GM12878 (cell line): ENCODE measurements at regions not wholly inside any gene's neighbourhood (a gene's known extent, or its start where the extent isn't known, plus 50 kb on each side); places are given as distances from the start of the nearest gene placed in this dataset.

Experiments used
- ATAC-seq: fragments of 200-7000 bp; cut with Tn5 transposase; 3 replicates; pipeline ENCODE4 v1.9.1; 2020; ENCODE audit warnings: mild to moderate bottlenecking, moderate library complexity
- BruUV-seq: library from RNA; stranded (reverse); fragments of 400-500 nt; replicated peaks from 2 replicates; lab custom pipeline; 2021; lab: Mats Ljungman, UMichigan
- CTCF ChIA-PET: fragments of 300-600 bp; sonication (Branson Sonifier 250); formaldehyde crosslinking; extraction: SDS; loops from one replicate; lab custom pipeline; 2021; ENCODE audit warnings: inconsistent platforms; lab: Yijun Ruan, JAX
- POLR2A ChIA-PET: fragments of 350-600 bp; formaldehyde crosslinking; extraction: SDS; loops from one replicate; lab custom pipeline; 2021; ENCODE audit warnings: inconsistent platforms; lab: Charles Lee
- RAD21 ChIA-PET: fragments of 300-600 bp; sonication (Branson Sonifier 250); formaldehyde crosslinking; loops from one replicate; lab custom pipeline; 2023; ENCODE audit warnings: antibody characterized with exemption; ENCODE audit not compliant: unreplicated experiment; lab: Charles Lee
- SMC1A ChIA-PET: fragments of 300-600 bp; sonication (Branson Sonifier 250); formaldehyde crosslinking; loops from one replicate; lab custom pipeline; 2023; ENCODE audit not compliant: unreplicated experiment, uncharacterized antibody; lab: Charles Lee
- DNase-seq: peaks from one replicate; pipeline ENCODE4 v3.0.0-alpha.2; 2011; ENCODE audit warnings: low read depth, low spot score
- FAIRE-seq: peaks from 3 replicates; lab custom pipeline; 2011; peaks lifted over from hg19 to GRCh38; lab: Jason Lieb, UNC
- H2AFZ ChIP-seq: 2 replicates; pipeline ENCODE4 v1.6.0; 2011; ENCODE audit warnings: low read depth, low read length, control low read depth; ENCODE audit not compliant: control insufficient read depth
- H3K27ac ChIP-seq: 2 replicates; pipeline ENCODE4 v1.5.1; 2011; ENCODE audit warnings: control low read depth; ENCODE audit not compliant: control insufficient read depth, insufficient read depth
- H3K27me3 ChIP-seq, 2 experiments: replicated peaks in 1 of 2; 2 replicates each; pipeline versions ENCODE4 v1.6.0 to v1.6.1; 2011; ENCODE audit warnings: low read length in 1 of 2; ENCODE audit not compliant: control insufficient read depth in 2 of 2, insufficient read depth in 2 of 2
- H3K36me3 ChIP-seq, 2 experiments: 2 replicates each; pipeline ENCODE4 v1.5.1; 2011; ENCODE audit warnings: low read length in 1 of 2; ENCODE audit not compliant: control insufficient read depth in 2 of 2, insufficient read depth in 2 of 2
- H3K4me1 ChIP-seq: 2 replicates; pipeline ENCODE4 v1.6.1; 2011; ENCODE audit warnings: mild to moderate bottlenecking, low read length, moderate library complexity, mixed read lengths; ENCODE audit not compliant: control insufficient read depth, insufficient read depth
- H3K4me2 ChIP-seq: 2 replicates; pipeline ENCODE4 v1.6.0; 2011; ENCODE audit warnings: control low read depth; ENCODE audit not compliant: control insufficient read depth, insufficient read depth
- H3K4me3 ChIP-seq: fragments of 200-600 bp; sonication (generic); 2 replicates; pipeline ENCODE4 v1.5.1; 2016
- H3K79me2 ChIP-seq: 2 replicates; pipeline ENCODE4 v1.6.0; 2011; ENCODE audit warnings: low read length; ENCODE audit not compliant: control insufficient read depth, insufficient read depth
- H3K9ac ChIP-seq: 2 replicates; pipeline ENCODE4 v1.8.0; 2011; ENCODE audit warnings: low read length, control low read depth, mixed read lengths; ENCODE audit not compliant: control insufficient read depth, insufficient read depth
- H3K9me3 ChIP-seq: replicated peaks from 3 replicates; pipeline ENCODE4 v1.5.1; 2011; ENCODE audit warnings: mild to moderate bottlenecking, low read length; ENCODE audit not compliant: control insufficient read depth, insufficient read depth
- H4K20me1 ChIP-seq: 2 replicates; pipeline ENCODE4 v1.6.0; 2011; ENCODE audit not compliant: control insufficient read depth, insufficient read depth
- GATAD2B ChIP-seq: fragments of 450-650 bp; conservative IDR thresholded peaks from 2 replicates; pipeline ENCODE4 v1.6.1; 2017; ENCODE audit warnings: low read depth, mild to moderate bottlenecking, moderate library complexity
- IKZF1 ChIP-seq: fragments of 450-650 bp; conservative IDR thresholded peaks from 2 replicates; pipeline ENCODE4 v1.6.1; 2017; ENCODE audit warnings: antibody characterized with exemption, mild to moderate bottlenecking
- MAX ChIP-seq: IDR thresholded peaks from 2 replicates; pipeline ENCODE4 v1.6.1; 2012; ENCODE audit warnings: low read depth, low read length, improper control_type of control experiment
- MLLT1 ChIP-seq: fragments of 450-650 bp; IDR thresholded peaks from 2 replicates; pipeline ENCODE4 v1.6.1; 2016; ENCODE audit warnings: mild to moderate bottlenecking
- MTA2 ChIP-seq: fragments of 450-650 bp; IDR thresholded peaks from 2 replicates; pipeline ENCODE4 v1.6.1; 2016; ENCODE audit warnings: low read depth, mild to moderate bottlenecking, moderate library complexity
- POU2F2 ChIP-seq: IDR thresholded peaks from 3 replicates; pipeline ENCODE4 v1.6.1; 2011; ENCODE audit warnings: low read depth, mild to moderate bottlenecking, low read length, borderline replicate concordance
- RCOR1 ChIP-seq: conservative IDR thresholded peaks from 2 replicates; pipeline ENCODE4 v1.6.1; 2012; ENCODE audit warnings: low read depth, low read length, improper control_type of control experiment
- RELB ChIP-seq: fragments of 450-650 bp; IDR thresholded peaks from 2 replicates; pipeline ENCODE4 v1.6.1; 2017; ENCODE audit warnings: low read depth, mild to moderate bottlenecking, moderate library complexity
- SMARCA5 ChIP-seq: fragments of 450-650 bp; IDR thresholded peaks from 2 replicates; pipeline ENCODE4 v1.6.1; 2017; ENCODE audit warnings: mild to moderate bottlenecking
- TCF3 ChIP-seq: IDR thresholded peaks from 2 replicates; pipeline ENCODE4 v1.6.1; 2012; ENCODE audit warnings: low read depth, mild to moderate bottlenecking, low read length, borderline replicate concordance; ENCODE audit not compliant: insufficient read depth
- TCF7 ChIP-seq: IDR thresholded peaks from 2 replicates; pipeline ENCODE4 v1.6.1; 2014; ENCODE audit warnings: antibody characterized with exemption, borderline replicate concordance
- USF1 ChIP-seq: IDR thresholded peaks from 2 replicates; pipeline ENCODE4 v1.6.1; 2011; ENCODE audit warnings: borderline replicate concordance, low read depth, mild to moderate bottlenecking, moderate library complexity, mixed read lengths, low read length; ENCODE audit not compliant: insufficient read depth; ENCODE audit errors: extremely low read length
- ZNF622 ChIP-seq: fragments of 450-650 bp; IDR thresholded peaks from 2 replicates; pipeline ENCODE4 v1.6.1; 2017; ENCODE audit warnings: mild to moderate bottlenecking, inconsistent platforms
- WGBS: methylation state at CpG from one replicate; pipeline ENCODE4 v1.1.6; 2016; ENCODE audit warnings: low lambda C conversion rate; ENCODE audit not compliant: insufficient replicate concordance, insufficient coverage; ENCODE audit errors: missing lambda C conversion rate; 5-methylcytosine and 5-hydroxymethylcytosine counted together
- in situ Hi-C: fragments of 300-500 bp; cut with MboI; formaldehyde crosslinking; loops from 9 replicates; pipeline ENCODE4 v1.14.3; 2018; ENCODE audit warnings: mixed read lengths
- intact Hi-C: fragments of 100-400 bp; cut with micrococcal nuclease; formaldehyde crosslinking; loops from one replicate; pipeline ENCODE4 v1.14.2; 2022; ENCODE audit not compliant: unreplicated experiment

- Histone ChIP-seq H4K20me1 (no peaks in the 10 kb centered on the region), H3K9me3 (no peaks in the 10 kb centered on the region), H3K27ac (no peak overlapping the region), H3K4me3 (no peak overlapping the region), H3K4me2 (no peak overlapping the region), H3K36me3 (no peaks in the 10 kb centered on the region), H3K4me1 (no peaks in the 10 kb centered on the region), H3K79me2 (no peaks in the 10 kb centered on the region), H3K9ac (no peak overlapping the region), H2AFZ (no peak overlapping the region), H3K27me3 (no peaks in the 10 kb centered on the region)
- CTCF ChIA-PET = interaction anchor here (0.9 kb wide), 1 partner anchor 58 kb away, joined by 3 read pairs; no protein-coding TSS in a partner anchor
- POLR2A ChIA-PET = no interaction called here
- RAD21 ChIA-PET = no interaction called here
- intact Hi-C loops = no loop called here
- in situ Hi-C loops = no loop called here
- SMC1A ChIA-PET = interaction anchor here (1.0 to 1.3 kb wide), 3 partner anchors 8 to 18 kb away, joined by 3 read pairs; no protein-coding TSS in a partner anchor
- BruUV-seq = no TSS peak
- no peak for ATAC-seq
- no peak for FAIRE-seq
- TF ChIP-seq SMARCA5 (no peak), POU2F2 (no peak), TCF3 (no peak), TCF7 (no peak), MAX (no peak), IKZF1 (no peak)
- DNase-seq = no peak
Observed at GRCh38 chr7:8378349-8379019, 54.9 kb upstream of the NXPH1 start.

GRCh38 chr7:8379264-8379663, 54.1 kb upstream of the NXPH1 start:
- Histone ChIP-seq H3K79me2 (no peaks in the 10 kb centered on the region), H3K9ac (no peak overlapping the region), H3K36me3 (no peaks in the 10 kb centered on the region), H3K27ac (no peak overlapping the region), H3K4me3 (no peak overlapping the region), H3K4me1 (no peaks in the 10 kb centered on the region), H3K4me2 (no peak overlapping the region), H3K9me3 (no peaks in the 10 kb centered on the region), H2AFZ (no peak overlapping the region), H3K27me3 (no peaks in the 10 kb centered on the region), H4K20me1 (no peaks in the 10 kb centered on the region)
- ChIA-PET RAD21 (no interaction called here), CTCF (interaction anchor here (0.9 to 1.0 kb wide), 2 partner anchors 15 to 57 kb away, joined by 3 read pairs; no protein-coding TSS in a partner anchor), POLR2A (no interaction called here), SMC1A (interaction anchor here (0.6 to 1.3 kb wide), 3 partner anchors 12 to 1801 kb away, joined by 3 read pairs; no protein-coding TSS in a partner anchor)
- intact Hi-C loops (no loop called here), in situ Hi-C loops (no loop called here)
- ATAC-seq = no peak
- no peak for DNase-seq
- no TSS peak for BruUV-seq
- WGBS = 32% methylated on average over 6 of the region's 6 CpGs
- FAIRE-seq = no peak
- TF ChIP-seq MTA2 (no peak), ZNF622 (no peak), MLLT1 (no peak), RELB (no peak), USF1 (no peak), RCOR1 (no peak), GATAD2B (no peak)
